HEK293 (cell line): ENCODE measurements at regions not wholly inside any gene's neighbourhood (a gene's known extent, or its start where the extent isn't known, plus 50 kb on each side); places are given as distances from the start of the nearest gene placed in this dataset.

Experiments used
- KLF9 ChIP-seq: fragments of 450-650 bp; formaldehyde crosslinking; IDR thresholded peaks from 2 replicates; pipeline ENCODE4 v1.5.1; 2016; ENCODE audit warnings: missing biosample characterization, missing genetic modification characterization, low read depth
- REPIN1 ChIP-seq: fragments of 450-650 bp; formaldehyde crosslinking; IDR thresholded peaks from 2 replicates; pipeline ENCODE4 v1.5.1; 2017; ENCODE audit warnings: missing biosample characterization, missing genetic modification characterization, low read depth
- TCF7L2 ChIP-seq: IDR thresholded peaks from 2 replicates; pipeline ENCODE4 v1.6.1; 2011; ENCODE audit warnings: low read depth, mild to moderate bottlenecking, inconsistent platforms, low read length, moderate library complexity, borderline replicate concordance
- YY1 ChIP-seq: fragments of 450-650 bp; formaldehyde crosslinking; IDR thresholded peaks from 2 replicates; pipeline ENCODE4 v1.5.1; 2018; ENCODE audit warnings: missing biosample characterization, missing genetic modification characterization
- ZBTB7A ChIP-seq: fragments of 450-650 bp; formaldehyde crosslinking; IDR thresholded peaks from 2 replicates; pipeline ENCODE4 v1.5.1; 2016; ENCODE audit warnings: low read depth, missing biosample characterization, missing genetic modification characterization
- ZNF157 ChIP-seq: fragments of 450-650 bp; formaldehyde crosslinking; IDR thresholded peaks from 2 replicates; pipeline ENCODE4 v1.5.1; 2016; ENCODE audit warnings: missing biosample characterization, missing genetic modification characterization
- ZNF292 ChIP-seq: fragments of 450-650 bp; formaldehyde crosslinking; IDR thresholded peaks from 2 replicates; pipeline ENCODE4 v1.5.1; 2016; ENCODE audit warnings: low read depth, missing biosample characterization, missing genetic modification characterization, borderline replicate concordance
- ZNF354C ChIP-seq: fragments of 450-650 bp; formaldehyde crosslinking; IDR thresholded peaks from 2 replicates; pipeline ENCODE4 v1.5.1; 2016; ENCODE audit warnings: missing biosample characterization, missing genetic modification characterization, low read depth, borderline replicate concordance
- ZNF423 ChIP-seq: fragments of 450-650 bp; formaldehyde crosslinking; IDR thresholded peaks from 2 replicates; pipeline ENCODE4 v1.5.1; 2016; ENCODE audit warnings: missing biosample characterization, missing genetic modification characterization
- ZNF560 ChIP-seq: fragments of 450-650 bp; formaldehyde crosslinking; IDR thresholded peaks from 2 replicates; pipeline ENCODE4 v1.5.1; 2017; ENCODE audit warnings: missing biosample characterization, missing genetic modification characterization, borderline replicate concordance
- ZNF677 ChIP-seq: fragments of 450-650 bp; IDR thresholded peaks from 2 replicates; pipeline ENCODE4 v1.5.0; 2018; ENCODE audit warnings: missing biosample characterization, mild to moderate bottlenecking, missing genetic modification characterization, moderate library complexity
- ZNF776 ChIP-seq: fragments of 450-650 bp; formaldehyde crosslinking; IDR thresholded peaks from 2 replicates; pipeline ENCODE4 v1.5.0; 2017; ENCODE audit warnings: missing biosample characterization, missing genetic modification characterization, borderline replicate concordance
- TF ChIP-seq, protein P1 (sequence below): fragments of 450-650 bp; formaldehyde crosslinking; IDR thresholded peaks from 2 replicates; pipeline ENCODE4 v1.5.1; 2016; ENCODE audit warnings: missing biosample characterization, missing genetic modification characterization

DNA sequence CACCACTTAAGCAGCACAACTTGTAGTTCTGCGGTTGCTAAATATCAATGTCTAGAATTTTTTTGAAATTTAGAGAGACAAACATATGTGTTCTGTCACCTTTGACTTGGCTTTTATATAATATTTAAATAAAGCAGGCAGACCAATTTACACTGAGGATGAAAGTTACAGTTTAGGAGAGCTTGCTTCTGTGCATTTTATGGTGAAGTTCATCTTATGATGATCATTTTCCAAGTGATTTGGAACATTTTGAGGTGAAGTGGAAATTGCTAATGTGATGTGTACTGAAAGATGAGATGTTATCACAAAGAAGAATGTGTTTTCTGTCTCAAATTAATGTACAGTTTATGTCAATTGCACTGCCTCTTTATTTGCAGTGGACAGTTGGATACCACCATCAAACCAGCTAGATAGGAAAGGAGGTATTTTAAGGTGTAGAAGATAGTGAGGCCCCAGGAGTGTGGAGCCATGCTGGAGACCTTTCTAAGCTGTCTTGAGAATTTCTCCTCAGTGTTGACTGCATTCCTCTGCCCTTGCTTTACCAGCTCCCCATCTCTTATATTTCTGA is 461.9 kb downstream of the UTRN start:
- no peak for TF ChIP-seq ZBTB7A
- TF ChIP-seq, protein P1, sequence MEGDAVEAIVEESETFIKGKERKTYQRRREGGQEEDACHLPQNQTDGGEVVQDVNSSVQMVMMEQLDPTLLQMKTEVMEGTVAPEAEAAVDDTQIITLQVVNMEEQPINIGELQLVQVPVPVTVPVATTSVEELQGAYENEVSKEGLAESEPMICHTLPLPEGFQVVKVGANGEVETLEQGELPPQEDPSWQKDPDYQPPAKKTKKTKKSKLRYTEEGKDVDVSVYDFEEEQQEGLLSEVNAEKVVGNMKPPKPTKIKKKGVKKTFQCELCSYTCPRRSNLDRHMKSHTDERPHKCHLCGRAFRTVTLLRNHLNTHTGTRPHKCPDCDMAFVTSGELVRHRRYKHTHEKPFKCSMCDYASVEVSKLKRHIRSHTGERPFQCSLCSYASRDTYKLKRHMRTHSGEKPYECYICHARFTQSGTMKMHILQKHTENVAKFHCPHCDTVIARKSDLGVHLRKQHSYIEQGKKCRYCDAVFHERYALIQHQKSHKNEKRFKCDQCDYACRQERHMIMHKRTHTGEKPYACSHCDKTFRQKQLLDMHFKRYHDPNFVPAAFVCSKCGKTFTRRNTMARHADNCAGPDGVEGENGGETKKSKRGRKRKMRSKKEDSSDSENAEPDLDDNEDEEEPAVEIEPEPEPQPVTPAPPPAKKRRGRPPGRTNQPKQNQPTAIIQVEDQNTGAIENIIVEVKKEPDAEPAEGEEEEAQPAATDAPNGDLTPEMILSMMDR (tag by site-specific recombination): no peak
- no peak for TF ChIP-seq ZNF354C (tag by site-specific recombination)
- no peak for TF ChIP-seq YY1 (tag by site-specific recombination)
- TF ChIP-seq ZNF677: no peak
- no peak for TF ChIP-seq REPIN1 (tag by site-specific recombination)
- TF ChIP-seq ZNF157 (tag by site-specific recombination): no peak
- no peak for TF ChIP-seq ZNF776 (tag by site-specific recombination)
- TF ChIP-seq KLF9 (tag by site-specific recombination): no peak
- TF ChIP-seq ZNF423 (tag by site-specific recombination): no peak
- TF ChIP-seq ZNF292 (tag by site-specific recombination): no peak
- no peak for TF ChIP-seq ZNF560 (tag by site-specific recombination)
- TF ChIP-seq TCF7L2: no peak
